ENCODE measurements at regions not wholly inside any gene's neighbourhood (a gene's known extent, or its start where the extent isn't known, plus 50 kb on each side); places are given as distances from the start of the nearest gene placed in this dataset.

DNA sequence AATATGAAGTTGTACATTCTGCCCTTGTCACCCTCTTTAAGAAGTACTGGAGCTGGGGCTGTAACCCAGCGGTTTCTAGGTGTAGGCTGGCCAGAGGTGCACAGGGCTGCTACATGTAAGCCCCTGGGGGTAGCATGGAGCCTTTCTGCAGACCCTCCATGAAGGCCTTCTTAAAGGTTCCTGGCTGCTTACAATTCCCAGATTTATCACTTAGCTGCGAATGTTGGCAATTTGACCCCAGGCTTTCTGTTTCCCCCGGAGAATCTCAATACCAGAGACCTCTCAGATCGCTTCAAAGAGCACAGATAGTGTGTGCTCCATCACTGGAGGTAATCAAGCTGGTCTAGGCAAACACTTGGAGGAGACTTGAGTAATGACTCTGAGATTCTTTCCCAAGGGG, 309.4 kb downstream of the CBLN1 start:
- DNase-seq (ENCODE audit: low read depth), result no peak
- no peak for TF ChIP-seq CTCF (conservative IDR thresholded peaks at IDR 0.05; ENCODE audit: low read depth, low read length)

DNA sequence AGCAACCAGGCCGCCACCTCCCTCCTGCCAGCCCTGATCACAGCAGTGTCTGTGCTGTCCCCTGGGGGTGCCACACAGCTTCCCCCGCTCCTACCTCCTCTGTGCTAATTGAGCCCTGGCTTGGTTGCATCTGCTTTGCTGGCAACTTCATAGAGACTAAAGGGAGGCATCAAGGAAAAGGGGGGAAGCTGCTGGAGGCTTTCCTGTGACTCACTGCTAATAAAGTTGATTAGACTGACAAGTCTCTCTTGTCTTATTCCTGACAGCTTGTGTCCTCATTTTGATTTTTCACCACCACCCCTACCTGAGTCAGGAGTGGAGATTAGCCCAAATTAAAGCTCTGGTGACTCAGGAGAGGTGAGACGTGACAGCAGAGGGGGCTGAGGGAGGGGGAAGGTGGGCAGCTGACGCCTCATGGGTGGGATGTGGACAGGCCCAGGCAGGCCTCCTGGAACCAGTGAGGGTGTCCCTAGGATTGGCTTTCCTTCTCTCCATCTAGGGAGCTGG, 310.0 kb downstream of the CBLN1 start:
- no peak overlapping the region for H3K4me3 ChIP-seq (ENCODE audit: low read length)
- DNase-seq (ENCODE audit: low read depth), result no peak
- TF ChIP-seq CTCF (conservative IDR thresholded peaks at IDR 0.05; ENCODE audit: low read depth, low read length), result no peak

More for the DNA sequence above, 309.4 kb downstream of the CBLN1 start:
- H3K4me3 ChIP-seq (ENCODE audit: low read length), result no peak overlapping the region

- no peak for TF ChIP-seq CTCF (conservative IDR thresholded peaks at IDR 0.05; ENCODE audit: low read depth, low read length)
- no peak overlapping the region for H3K4me3 ChIP-seq (ENCODE audit: low read length)
- DNase-seq (ENCODE audit: low read depth), result no peak
These were observed 311.4 kb downstream of the CBLN1 start for GRCh38 chr16:48970216-48970615.

DNA sequence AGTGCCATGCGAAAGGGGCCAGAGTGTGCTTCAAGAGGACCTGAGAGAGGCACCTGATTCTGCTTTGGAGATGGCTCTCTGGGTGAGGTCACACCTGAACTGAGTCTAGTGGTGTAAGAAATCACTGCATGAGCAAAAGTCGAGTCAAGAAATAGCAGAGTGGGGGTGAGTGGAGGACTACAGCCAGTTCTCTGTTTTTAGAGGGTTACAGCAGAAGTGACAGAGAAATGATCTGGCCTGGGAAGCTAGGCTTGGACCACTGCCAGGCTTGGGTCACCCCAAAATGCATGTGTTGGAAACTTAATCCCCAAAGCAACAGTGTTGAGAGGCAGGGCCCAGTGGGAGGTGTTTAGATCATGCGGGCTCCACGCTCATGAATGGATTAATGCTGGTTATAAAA, 312.0 kb downstream of the CBLN1 start:
- no peak overlapping the region for H3K4me3 ChIP-seq (ENCODE audit: low read length)
- DNase-seq (ENCODE audit: low read depth), result no peak
- TF ChIP-seq CTCF (conservative IDR thresholded peaks at IDR 0.05; ENCODE audit: low read depth, low read length), result no peak

GRCh38 chr16:48965386-48965785, 316.3 kb downstream of the CBLN1 start:
- DNase-seq (ENCODE audit: low read depth), result no peak
- H3K4me3 ChIP-seq (ENCODE audit: low read length), result no peak overlapping the region
- no peak for TF ChIP-seq CTCF (conservative IDR thresholded peaks at IDR 0.05; ENCODE audit: low read depth, low read length)

DNA sequence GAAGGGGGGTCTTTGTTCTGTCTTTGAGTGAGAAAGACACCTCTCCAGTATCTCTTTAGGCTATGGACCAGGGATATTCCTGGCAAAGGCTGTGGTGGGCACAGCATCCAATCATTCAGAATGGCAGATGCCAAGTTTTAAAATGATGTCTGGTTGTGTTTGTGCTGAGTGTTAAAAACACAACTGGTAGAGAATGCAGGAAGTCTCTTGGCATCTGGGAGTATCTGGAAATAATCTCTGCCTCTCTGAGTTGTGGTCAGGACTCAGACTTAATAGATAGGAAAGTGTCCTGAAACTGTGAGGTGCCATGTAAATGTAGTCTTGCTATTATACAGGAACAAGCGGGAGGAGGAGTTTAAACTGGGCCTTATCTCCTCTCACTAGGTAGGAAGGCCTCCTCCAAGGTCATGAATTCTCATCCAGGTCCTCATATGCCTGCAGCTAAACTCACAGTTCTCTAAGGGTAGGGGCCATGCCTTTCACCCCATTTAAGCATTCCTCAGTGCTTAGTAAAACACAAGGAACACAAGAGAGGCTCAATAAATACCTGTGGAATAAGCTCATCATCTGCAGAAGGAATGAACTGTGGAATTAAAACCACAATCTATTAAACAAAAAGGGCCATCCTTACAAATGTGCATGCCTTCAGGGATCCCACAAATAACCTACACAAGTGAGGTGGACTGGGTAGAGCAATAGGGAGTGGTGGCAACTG, 317.6 kb downstream of the CBLN1 start:
- TF ChIP-seq CTCF (conservative IDR thresholded peaks at IDR 0.05; ENCODE audit: low read depth, low read length), result no peak
- H3K4me3 ChIP-seq (ENCODE audit: low read length), result no peak overlapping the region
- no peak for DNase-seq (ENCODE audit: low read depth)

DNA sequence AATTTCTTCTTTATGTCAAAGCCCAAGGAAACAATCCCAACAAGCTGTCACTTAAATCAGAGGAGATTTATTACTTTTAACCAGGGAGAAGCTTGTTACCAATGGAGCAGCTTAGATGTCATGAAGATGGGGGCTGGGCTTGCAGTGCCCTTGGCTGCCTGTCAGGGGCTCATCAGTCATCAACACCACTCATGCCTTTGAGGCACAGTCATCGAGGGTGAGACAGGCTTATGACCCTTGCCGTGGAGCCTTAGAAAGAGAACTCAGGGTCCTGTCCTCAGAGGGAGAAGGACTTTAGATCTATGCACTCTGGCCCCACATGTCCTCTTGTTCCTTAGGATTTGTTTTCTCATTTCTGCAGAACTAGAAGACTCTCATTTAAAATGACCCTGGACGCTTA, 318.3 kb downstream of the CBLN1 start:
- no peak for TF ChIP-seq CTCF (conservative IDR thresholded peaks at IDR 0.05; ENCODE audit: low read depth, low read length)
- no peak for DNase-seq (ENCODE audit: low read depth)
- no peak overlapping the region for H3K4me3 ChIP-seq (ENCODE audit: low read length)

Data from retinal pigment epithelial cell (primary cell).